Peyer's patch (tissue), 4 donors: ENCODE measurements at regions not wholly inside any gene's neighbourhood (a gene's known extent, or its start where the extent isn't known, plus 50 kb on each side); places are given as distances from the start of the nearest gene placed in this dataset.
"Not testable (repeated sequence)": the region's sequence is repeated elsewhere in the genome, so short reads cannot be mapped to it uniquely, and the experiment has no call there.

Source experiments
- CTCF ChIP-seq, 6 experiments: fragments of 450-650 bp in 4 of 6; fragments of 200-600 bp in 2 of 6; sonication (generic) in 1 of 6; IDR thresholded peaks; one replicate each; pipeline ENCODE4 v1.5.1; 2017 to 2019; ENCODE audit warnings: antibody characterized with exemption in 6 of 6, mild to moderate bottlenecking in 3 of 6, moderate library complexity in 1 of 6
- POLR2A ChIP-seq, 2 donors: fragments of 450-650 bp; IDR thresholded peaks; one replicate each; pipeline ENCODE4 v1.5.1; 2017; ENCODE audit warnings: antibody characterized with exemption in 2 of 2, mild to moderate bottlenecking in 2 of 2, moderate library complexity in 2 of 2

GRCh38 chr1:149686593-149687238 is 95.8 kb upstream of the FCGR1A start:
- not testable (repeated sequence) for TF ChIP-seq CTCF, POLR2A (IDR thresholded peaks at IDR 0.05)
